GM12878 (cell line): ENCODE measurements at regions not wholly inside any gene's neighbourhood (a gene's known extent, or its start where the extent isn't known, plus 50 kb on each side); places are given as distances from the start of the nearest gene placed in this dataset.

Source experiments
- ATAC-seq: fragments of 200-7000 bp; cut with Tn5 transposase; 3 replicates; pipeline ENCODE4 v1.9.1; 2020; ENCODE audit warnings: mild to moderate bottlenecking, moderate library complexity
- BruUV-seq: library from RNA; stranded (reverse); fragments of 400-500 nt; replicated peaks from 2 replicates; lab custom pipeline; 2021; lab: Mats Ljungman, UMichigan
- CTCF ChIA-PET: fragments of 300-600 bp; sonication (Branson Sonifier 250); formaldehyde crosslinking; extraction: SDS; loops from one replicate; lab custom pipeline; 2021; ENCODE audit warnings: inconsistent platforms; lab: Yijun Ruan, JAX
- POLR2A ChIA-PET: fragments of 350-600 bp; formaldehyde crosslinking; extraction: SDS; loops from one replicate; lab custom pipeline; 2021; ENCODE audit warnings: inconsistent platforms; lab: Charles Lee
- RAD21 ChIA-PET: fragments of 300-600 bp; sonication (Branson Sonifier 250); formaldehyde crosslinking; loops from one replicate; lab custom pipeline; 2023; ENCODE audit warnings: antibody characterized with exemption; ENCODE audit not compliant: unreplicated experiment; lab: Charles Lee
- SMC1A ChIA-PET: fragments of 300-600 bp; sonication (Branson Sonifier 250); formaldehyde crosslinking; loops from one replicate; lab custom pipeline; 2023; ENCODE audit not compliant: unreplicated experiment, uncharacterized antibody; lab: Charles Lee
- DNase-seq: peaks from one replicate; pipeline ENCODE4 v3.0.0-alpha.2; 2011; ENCODE audit warnings: low read depth, low spot score
- FAIRE-seq: peaks from 3 replicates; lab custom pipeline; 2011; peaks lifted over from hg19 to GRCh38; lab: Jason Lieb, UNC
- H2AFZ ChIP-seq: 2 replicates; pipeline ENCODE4 v1.6.0; 2011; ENCODE audit warnings: low read depth, low read length, control low read depth; ENCODE audit not compliant: control insufficient read depth
- H3K27ac ChIP-seq: 2 replicates; pipeline ENCODE4 v1.5.1; 2011; ENCODE audit warnings: control low read depth; ENCODE audit not compliant: control insufficient read depth, insufficient read depth
- H3K27me3 ChIP-seq, 2 experiments: replicated peaks in 1 of 2; 2 replicates each; pipeline versions ENCODE4 v1.6.0 to v1.6.1; 2011; ENCODE audit warnings: low read length in 1 of 2; ENCODE audit not compliant: control insufficient read depth in 2 of 2, insufficient read depth in 2 of 2
- H3K36me3 ChIP-seq, 2 experiments: 2 replicates each; pipeline ENCODE4 v1.5.1; 2011; ENCODE audit warnings: low read length in 1 of 2; ENCODE audit not compliant: control insufficient read depth in 2 of 2, insufficient read depth in 2 of 2
- H3K4me1 ChIP-seq: 2 replicates; pipeline ENCODE4 v1.6.1; 2011; ENCODE audit warnings: mild to moderate bottlenecking, low read length, moderate library complexity, mixed read lengths; ENCODE audit not compliant: control insufficient read depth, insufficient read depth
- H3K4me2 ChIP-seq: 2 replicates; pipeline ENCODE4 v1.6.0; 2011; ENCODE audit warnings: control low read depth; ENCODE audit not compliant: control insufficient read depth, insufficient read depth
- H3K4me3 ChIP-seq: fragments of 200-600 bp; sonication (generic); 2 replicates; pipeline ENCODE4 v1.5.1; 2016
- H3K79me2 ChIP-seq: 2 replicates; pipeline ENCODE4 v1.6.0; 2011; ENCODE audit warnings: low read length; ENCODE audit not compliant: control insufficient read depth, insufficient read depth
- H3K9ac ChIP-seq: 2 replicates; pipeline ENCODE4 v1.8.0; 2011; ENCODE audit warnings: low read length, control low read depth, mixed read lengths; ENCODE audit not compliant: control insufficient read depth, insufficient read depth
- H3K9me3 ChIP-seq: replicated peaks from 3 replicates; pipeline ENCODE4 v1.5.1; 2011; ENCODE audit warnings: mild to moderate bottlenecking, low read length; ENCODE audit not compliant: control insufficient read depth, insufficient read depth
- H4K20me1 ChIP-seq: 2 replicates; pipeline ENCODE4 v1.6.0; 2011; ENCODE audit not compliant: control insufficient read depth, insufficient read depth
- BRCA1 ChIP-seq: IDR thresholded peaks from 2 replicates; pipeline ENCODE4 v1.6.1; 2011; ENCODE audit warnings: low read depth, low read length, improper control_type of control experiment
- CUX1 ChIP-seq: IDR thresholded peaks from 2 replicates; pipeline ENCODE4 v1.6.1; 2012; ENCODE audit warnings: improper control_type of control experiment, low read depth, low read length; ENCODE audit not compliant: insufficient replicate concordance
- FOXM1 ChIP-seq: IDR thresholded peaks from 2 replicates; pipeline ENCODE4 v1.6.1; 2012; ENCODE audit warnings: low read depth, mild to moderate bottlenecking, inconsistent platforms, low read length, moderate library complexity
- RB1 ChIP-seq: fragments of 450-650 bp; formaldehyde crosslinking; IDR thresholded peaks from 2 replicates; pipeline ENCODE4 v1.6.1; 2017; ENCODE audit warnings: mild to moderate bottlenecking, borderline replicate concordance
- RELA ChIP-seq: fragments of 450-650 bp; IDR thresholded peaks from 2 replicates; pipeline ENCODE4 v1.8.0; 2014; ENCODE audit warnings: borderline replicate concordance; ENCODE audit not compliant: partially characterized antibody
- SMAD5 ChIP-seq: IDR thresholded peaks from 2 replicates; pipeline ENCODE4 v1.6.1; 2016; ENCODE audit warnings: antibody characterized with exemption, low read depth
- SMC3 ChIP-seq: IDR thresholded peaks from 2 replicates; pipeline ENCODE4 v1.6.1; 2011; ENCODE audit warnings: low read length, improper control_type of control experiment, borderline replicate concordance
- ZNF207 ChIP-seq: fragments of 450-650 bp; IDR thresholded peaks from 2 replicates; pipeline ENCODE4 v1.6.1; 2014; ENCODE audit warnings: antibody characterized with exemption, mild to moderate bottlenecking, borderline replicate concordance
- WGBS: methylation state at CpG from one replicate; pipeline ENCODE4 v1.1.6; 2016; ENCODE audit warnings: low lambda C conversion rate; ENCODE audit not compliant: insufficient replicate concordance, insufficient coverage; ENCODE audit errors: missing lambda C conversion rate; 5-methylcytosine and 5-hydroxymethylcytosine counted together
- in situ Hi-C: fragments of 300-500 bp; cut with MboI; formaldehyde crosslinking; loops from 9 replicates; pipeline ENCODE4 v1.14.3; 2018; ENCODE audit warnings: mixed read lengths
- intact Hi-C: fragments of 100-400 bp; cut with micrococcal nuclease; formaldehyde crosslinking; loops from one replicate; pipeline ENCODE4 v1.14.2; 2022; ENCODE audit not compliant: unreplicated experiment
- TF ChIP-seq, protein P1 (sequence below): fragments of 450-650 bp; IDR thresholded peaks from 2 replicates; pipeline ENCODE4 v1.6.1; 2018; ENCODE audit warnings: borderline replicate concordance, mild to moderate bottlenecking; ENCODE audit not compliant: partially characterized antibody
- TF ChIP-seq, protein P2 (sequence below): fragments of 150-350 bp; IDR thresholded peaks from 2 replicates; pipeline ENCODE4 v1.6.1; 2014; ENCODE audit warnings: mild to moderate bottlenecking, low read depth, low read length

DNA sequence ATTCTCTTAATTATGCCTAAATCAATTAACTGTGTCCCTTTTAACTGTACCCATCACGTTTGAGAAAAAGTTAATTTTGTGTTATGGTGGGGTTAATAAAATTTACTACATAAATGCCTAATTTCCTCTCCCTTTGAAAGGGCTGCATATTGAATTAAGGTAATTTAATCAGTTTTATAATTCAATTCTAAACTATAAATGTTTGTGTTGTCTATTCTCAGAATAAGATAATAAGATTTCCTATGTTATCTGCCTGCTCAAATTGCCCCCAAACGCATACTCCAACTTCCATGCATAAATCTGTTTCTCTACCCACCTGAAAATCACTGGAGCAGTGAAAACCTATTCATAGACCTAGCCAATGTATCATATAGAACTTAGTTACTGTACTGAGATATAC lies 1716.1 kb downstream of the SI start:
- TF ChIP-seq SMAD5 (no peak), ZNF207 (no peak), CUX1 (no peak), BRCA1 (no peak), FOXM1 (no peak), RB1 (no peak), RELA (no peak), SMC3 (no peak)
- TF ChIP-seq, protein P1, sequence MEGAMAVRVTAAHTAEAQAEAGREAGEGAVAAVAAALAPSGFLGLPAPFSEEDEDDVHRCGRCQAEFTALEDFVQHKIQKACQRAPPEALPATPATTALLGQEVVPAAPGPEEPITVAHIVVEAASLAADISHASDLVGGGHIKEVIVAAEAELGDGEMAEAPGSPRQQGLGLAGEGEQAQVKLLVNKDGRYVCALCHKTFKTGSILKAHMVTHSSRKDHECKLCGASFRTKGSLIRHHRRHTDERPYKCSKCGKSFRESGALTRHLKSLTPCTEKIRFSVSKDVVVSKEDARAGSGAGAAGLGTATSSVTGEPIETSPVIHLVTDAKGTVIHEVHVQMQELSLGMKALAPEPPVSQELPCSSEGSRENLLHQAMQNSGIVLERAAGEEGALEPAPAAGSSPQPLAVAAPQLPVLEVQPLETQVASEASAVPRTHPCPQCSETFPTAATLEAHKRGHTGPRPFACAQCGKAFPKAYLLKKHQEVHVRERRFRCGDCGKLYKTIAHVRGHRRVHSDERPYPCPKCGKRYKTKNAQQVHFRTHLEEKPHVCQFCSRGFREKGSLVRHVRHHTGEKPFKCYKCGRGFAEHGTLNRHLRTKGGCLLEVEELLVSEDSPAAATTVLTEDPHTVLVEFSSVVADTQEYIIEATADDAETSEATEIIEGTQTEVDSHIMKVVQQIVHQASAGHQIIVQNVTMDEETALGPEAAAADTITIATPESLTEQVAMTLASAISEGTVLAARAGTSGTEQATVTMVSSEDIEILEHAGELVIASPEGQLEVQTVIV = no peak
- TF ChIP-seq, protein P2, sequence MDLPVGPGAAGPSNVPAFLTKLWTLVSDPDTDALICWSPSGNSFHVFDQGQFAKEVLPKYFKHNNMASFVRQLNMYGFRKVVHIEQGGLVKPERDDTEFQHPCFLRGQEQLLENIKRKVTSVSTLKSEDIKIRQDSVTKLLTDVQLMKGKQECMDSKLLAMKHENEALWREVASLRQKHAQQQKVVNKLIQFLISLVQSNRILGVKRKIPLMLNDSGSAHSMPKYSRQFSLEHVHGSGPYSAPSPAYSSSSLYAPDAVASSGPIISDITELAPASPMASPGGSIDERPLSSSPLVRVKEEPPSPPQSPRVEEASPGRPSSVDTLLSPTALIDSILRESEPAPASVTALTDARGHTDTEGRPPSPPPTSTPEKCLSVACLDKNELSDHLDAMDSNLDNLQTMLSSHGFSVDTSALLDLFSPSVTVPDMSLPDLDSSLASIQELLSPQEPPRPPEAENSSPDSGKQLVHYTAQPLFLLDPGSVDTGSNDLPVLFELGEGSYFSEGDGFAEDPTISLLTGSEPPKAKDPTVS = no peak
- H3K79me2 ChIP-seq = no peaks in the 10 kb centered on the region
- H3K27ac ChIP-seq = no peak overlapping the region
- BruUV-seq = no TSS peak
- SMC1A ChIA-PET = no interaction called here
- no peaks in the 10 kb centered on the region for H3K9me3 ChIP-seq
- DNase-seq = no peak
- CTCF ChIA-PET = no interaction called here
- H3K36me3 ChIP-seq = no peaks in the 10 kb centered on the region
- H3K9ac ChIP-seq = no peak overlapping the region
- no peak for FAIRE-seq
- RAD21 ChIA-PET = no interaction called here
- no peaks in the 10 kb centered on the region for H3K4me1 ChIP-seq
- ATAC-seq = no peak
- H4K20me1 ChIP-seq = no peaks in the 10 kb centered on the region
- H3K4me2 ChIP-seq = no peak overlapping the region
- in situ Hi-C loops (no loop called here), intact Hi-C loops (no loop called here)
- H2AFZ ChIP-seq = no peak overlapping the region
- no peaks in the 10 kb centered on the region for H3K27me3 ChIP-seq
- 3% methylated on average over 2 of the region's 2 CpGs for WGBS
- POLR2A ChIA-PET = no interaction called here
- H3K4me3 ChIP-seq = no peak overlapping the region
